GM12874 (cell line): ENCODE measurements at regions not wholly inside any gene's neighbourhood (a gene's known extent, or its start where the extent isn't known, plus 50 kb on each side); places are given as distances from the start of the nearest gene placed in this dataset.

Experiments used
- TF ChIP-seq, protein P1 (sequence below): IDR thresholded peaks from 2 replicates; pipeline ENCODE4 v1.5.1; 2011; ENCODE audit warnings: low read depth, mild to moderate bottlenecking, control low read depth, low read length, moderate library complexity; ENCODE audit not compliant: insufficient read depth

DNA sequence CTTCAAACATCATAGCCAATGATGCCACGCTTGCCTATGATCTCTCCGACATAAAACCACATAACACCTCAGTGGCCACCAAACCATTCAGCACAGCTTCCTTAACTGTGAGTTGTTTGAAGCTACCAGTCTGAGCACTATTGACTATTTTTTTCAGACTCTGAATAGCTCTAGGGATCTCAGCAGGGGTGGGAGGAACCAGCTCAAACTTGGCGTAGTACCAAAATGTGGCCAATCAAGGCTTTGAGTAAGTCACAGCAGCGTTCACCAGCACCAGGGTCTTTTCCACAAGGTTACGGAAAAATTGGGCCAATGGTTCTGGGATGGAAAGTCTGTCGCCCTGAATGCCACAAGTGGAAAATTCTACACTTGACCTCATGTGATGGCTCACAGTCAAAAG is 70.6 kb downstream of the SMPDL3A start:
- TF ChIP-seq, protein P1, sequence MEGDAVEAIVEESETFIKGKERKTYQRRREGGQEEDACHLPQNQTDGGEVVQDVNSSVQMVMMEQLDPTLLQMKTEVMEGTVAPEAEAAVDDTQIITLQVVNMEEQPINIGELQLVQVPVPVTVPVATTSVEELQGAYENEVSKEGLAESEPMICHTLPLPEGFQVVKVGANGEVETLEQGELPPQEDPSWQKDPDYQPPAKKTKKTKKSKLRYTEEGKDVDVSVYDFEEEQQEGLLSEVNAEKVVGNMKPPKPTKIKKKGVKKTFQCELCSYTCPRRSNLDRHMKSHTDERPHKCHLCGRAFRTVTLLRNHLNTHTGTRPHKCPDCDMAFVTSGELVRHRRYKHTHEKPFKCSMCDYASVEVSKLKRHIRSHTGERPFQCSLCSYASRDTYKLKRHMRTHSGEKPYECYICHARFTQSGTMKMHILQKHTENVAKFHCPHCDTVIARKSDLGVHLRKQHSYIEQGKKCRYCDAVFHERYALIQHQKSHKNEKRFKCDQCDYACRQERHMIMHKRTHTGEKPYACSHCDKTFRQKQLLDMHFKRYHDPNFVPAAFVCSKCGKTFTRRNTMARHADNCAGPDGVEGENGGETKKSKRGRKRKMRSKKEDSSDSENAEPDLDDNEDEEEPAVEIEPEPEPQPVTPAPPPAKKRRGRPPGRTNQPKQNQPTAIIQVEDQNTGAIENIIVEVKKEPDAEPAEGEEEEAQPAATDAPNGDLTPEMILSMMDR, result no peak

GRCh38 chr6:122861594-122861993 is 72.5 kb downstream of the SMPDL3A start:
- TF ChIP-seq, protein P1, result no peak

DNA sequence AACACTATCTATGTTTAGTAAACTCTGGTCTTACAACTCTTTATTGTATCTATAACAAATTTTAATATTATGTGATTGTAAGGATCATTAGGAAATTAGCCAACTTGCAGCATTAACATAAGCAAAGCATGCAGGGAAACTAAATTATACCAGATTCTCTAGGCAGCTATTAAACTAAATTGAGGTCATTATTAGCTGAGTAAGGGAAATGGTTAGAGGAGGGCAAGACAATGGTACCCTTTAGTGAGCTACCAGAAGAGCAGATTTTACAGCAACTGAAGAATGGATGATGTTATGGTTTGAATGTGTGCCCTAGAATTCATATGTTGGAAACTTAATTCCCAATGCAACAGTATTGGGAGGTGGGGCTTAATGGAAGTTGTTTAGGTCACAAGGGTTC is 79.1 kb downstream of the SMPDL3A start:
- TF ChIP-seq, protein P1, result no peak

- TF ChIP-seq, protein P1, result peak; percentile 55
These were observed 80.5 kb downstream of the SMPDL3A start for GRCh38 chr6:122869437-122870024.

GRCh38 chr6:122871079-122871478 is 82.0 kb downstream of the SMPDL3A start:
- TF ChIP-seq, protein P1, result no peak

DNA sequence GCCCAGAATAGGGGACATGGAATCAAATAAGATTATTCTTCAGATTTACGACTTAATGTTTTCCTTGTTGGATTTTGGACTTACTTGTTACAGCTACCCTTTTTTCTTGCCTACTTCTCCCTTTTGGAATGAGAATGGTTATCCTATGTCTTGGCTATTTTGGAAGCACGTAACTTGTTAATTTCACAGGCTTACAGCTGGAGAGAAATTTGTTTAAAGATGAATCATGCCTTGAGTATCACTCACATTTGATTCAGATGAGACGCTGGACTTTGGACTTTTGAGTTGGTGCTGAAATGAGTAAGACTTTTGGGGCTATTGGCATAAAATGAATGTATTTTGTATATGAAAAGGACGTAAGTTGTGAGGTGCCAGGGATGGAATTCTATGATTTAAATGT is 83.3 kb downstream of the SMPDL3A start:
- TF ChIP-seq, protein P1, result no peak

- TF ChIP-seq, protein P1, result no peak
These were observed 88.2 kb downstream of the SMPDL3A start for GRCh38 chr6:122877302-122877701.
